BE2C (cell line): ENCODE measurements at regions not wholly inside any gene's neighbourhood (a gene's known extent, or its start where the extent isn't known, plus 50 kb on each side); places are given as distances from the start of the nearest gene placed in this dataset.

ENCODE experiments used
- DNase-seq: peaks from one replicate; pipeline ENCODE4 v3.0.0-alpha.2; 2020
- H3K27me3 ChIP-seq: fragments of 250-450 bp; sonication (Bioruptor Pico); 2 replicates; pipeline ENCODE4 v1.5.1; 2020; ENCODE audit warnings: mild to moderate bottlenecking
- H3K36me3 ChIP-seq: fragments of 250-450 bp; sonication (Bioruptor Pico); 2 replicates; pipeline ENCODE4 v1.5.1; 2020; ENCODE audit warnings: mild to moderate bottlenecking
- H3K4me1 ChIP-seq: fragments of 250-450 bp; sonication (Bioruptor Pico); 2 replicates; pipeline ENCODE4 v1.5.1; 2020
- H3K4me3 ChIP-seq: 2 replicates; pipeline ENCODE4 v1.5.1; 2011; ENCODE audit warnings: low read depth, low read length
- H3K9me3 ChIP-seq: fragments of 250-450 bp; sonication (Bioruptor Pico); 2 replicates; pipeline ENCODE4 v1.5.1; 2020
- CTCF ChIP-seq: IDR thresholded peaks from 2 replicates; pipeline ENCODE4 v1.5.1; 2012; ENCODE audit warnings: mild to moderate bottlenecking, low read depth, low read length

DNA sequence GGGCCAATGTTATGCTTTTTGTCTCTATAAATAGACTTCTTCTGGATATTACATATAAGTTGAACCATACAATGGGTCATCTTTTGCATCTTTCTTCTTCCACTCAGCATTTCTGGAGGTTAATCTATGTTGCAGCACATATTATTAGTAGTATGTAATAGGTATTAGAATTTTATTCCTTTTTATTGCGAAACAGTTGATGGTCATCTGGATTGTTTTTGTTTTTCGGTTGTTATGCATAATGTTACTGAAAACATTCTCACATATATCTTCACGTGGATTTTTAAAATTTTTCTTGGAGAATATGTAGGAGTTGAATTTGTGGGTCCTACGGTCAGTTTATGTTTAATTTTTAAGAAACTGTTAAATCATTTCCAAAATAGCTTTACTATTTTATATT is 466.8 kb downstream of the SLCO4C1 start:
- Histone ChIP-seq H3K36me3 (no peaks in the 10 kb centered on the region), H3K27me3 (no peaks in the 10 kb centered on the region), H3K9me3 (no peaks in the 10 kb centered on the region), H3K4me1 (no peaks in the 10 kb centered on the region), H3K4me3 (no peak overlapping the region)
- no peak for TF ChIP-seq CTCF
- DNase-seq, result no peak

- H3K27me3 ChIP-seq, result no peaks in the 10 kb centered on the region
- TF ChIP-seq CTCF, result no peak
- H3K36me3 ChIP-seq, result no peaks in the 10 kb centered on the region
- no peaks in the 10 kb centered on the region for H3K9me3 ChIP-seq
- H3K4me3 ChIP-seq, result no peak overlapping the region
- no peak for DNase-seq
- H3K4me1 ChIP-seq, result no peaks in the 10 kb centered on the region
These were observed 484.6 kb downstream of the SLCO4C1 start for GRCh38 chr5:101811466-101811865.

GRCh38 chr5:101806410-101806809 is 489.7 kb downstream of the SLCO4C1 start:
- Histone ChIP-seq H3K36me3 (no peaks in the 10 kb centered on the region), H3K27me3 (no peaks in the 10 kb centered on the region), H3K9me3 (no peaks in the 10 kb centered on the region), H3K4me3 (no peak overlapping the region), H3K4me1 (no peaks in the 10 kb centered on the region)
- no peak for DNase-seq
- TF ChIP-seq CTCF, result no peak

GRCh38 chr5:101796427-101796826 is 499.7 kb downstream of the SLCO4C1 start:
- Histone ChIP-seq H3K4me1 (no peaks in the 10 kb centered on the region), H3K27me3 (no peaks in the 10 kb centered on the region), H3K36me3 (no peaks in the 10 kb centered on the region), H3K9me3 (no peaks in the 10 kb centered on the region), H3K4me3 (no peak overlapping the region)
- no peak for DNase-seq
- no peak for TF ChIP-seq CTCF

DNA sequence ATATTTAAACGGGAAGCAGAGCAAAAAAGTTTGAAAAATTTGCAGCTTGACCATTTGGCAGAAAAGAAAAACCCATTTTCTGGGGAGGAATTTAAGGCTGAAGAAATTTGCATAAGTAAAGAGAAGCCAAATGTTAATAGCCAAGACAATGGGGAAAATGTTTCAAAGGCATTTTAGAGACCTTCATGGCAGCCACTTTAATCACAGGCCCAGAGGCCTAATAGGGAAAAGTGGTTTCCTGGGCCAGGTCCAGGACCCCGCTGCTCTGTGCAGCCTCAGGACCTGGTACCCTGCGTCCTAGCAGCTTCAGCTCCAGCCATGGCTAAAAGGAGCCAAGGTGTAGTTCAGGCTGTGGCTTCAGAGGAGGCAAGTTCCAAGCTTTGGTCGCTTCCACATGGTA is 507.3 kb downstream of the SLCO4C1 start:
- Histone ChIP-seq H3K4me1 (no peaks in the 10 kb centered on the region), H3K4me3 (no peak overlapping the region), H3K27me3 (no peaks in the 10 kb centered on the region), H3K9me3 (no peaks in the 10 kb centered on the region), H3K36me3 (no peaks in the 10 kb centered on the region)
- no peak for DNase-seq
- TF ChIP-seq CTCF, result no peak

GRCh38 chr5:101785090-101785489 is 511.0 kb downstream of the SLCO4C1 start:
- DNase-seq, result no peak
- Histone ChIP-seq H3K36me3 (no peaks in the 10 kb centered on the region), H3K4me1 (no peaks in the 10 kb centered on the region), H3K27me3 (no peaks in the 10 kb centered on the region), H3K4me3 (no peak overlapping the region), H3K9me3 (no peaks in the 10 kb centered on the region)
- TF ChIP-seq CTCF, result no peak
